SHP77 treated with DMSO at 0.1 percent for 48 hours (cell line): ENCODE measurements at regions not wholly inside any gene's neighbourhood (a gene's known extent, or its start where the extent isn't known, plus 50 kb on each side); places are given as distances from the start of the nearest gene placed in this dataset.
"Not testable (repeated sequence)": the region's sequence is repeated elsewhere in the genome, so short reads cannot be mapped to it uniquely, and the experiment has no call there.

Experiments used
- DNase-seq: peaks from one replicate; lab custom pipeline; 2025; lab: John Stamatoyannopoulos, UW

DNA sequence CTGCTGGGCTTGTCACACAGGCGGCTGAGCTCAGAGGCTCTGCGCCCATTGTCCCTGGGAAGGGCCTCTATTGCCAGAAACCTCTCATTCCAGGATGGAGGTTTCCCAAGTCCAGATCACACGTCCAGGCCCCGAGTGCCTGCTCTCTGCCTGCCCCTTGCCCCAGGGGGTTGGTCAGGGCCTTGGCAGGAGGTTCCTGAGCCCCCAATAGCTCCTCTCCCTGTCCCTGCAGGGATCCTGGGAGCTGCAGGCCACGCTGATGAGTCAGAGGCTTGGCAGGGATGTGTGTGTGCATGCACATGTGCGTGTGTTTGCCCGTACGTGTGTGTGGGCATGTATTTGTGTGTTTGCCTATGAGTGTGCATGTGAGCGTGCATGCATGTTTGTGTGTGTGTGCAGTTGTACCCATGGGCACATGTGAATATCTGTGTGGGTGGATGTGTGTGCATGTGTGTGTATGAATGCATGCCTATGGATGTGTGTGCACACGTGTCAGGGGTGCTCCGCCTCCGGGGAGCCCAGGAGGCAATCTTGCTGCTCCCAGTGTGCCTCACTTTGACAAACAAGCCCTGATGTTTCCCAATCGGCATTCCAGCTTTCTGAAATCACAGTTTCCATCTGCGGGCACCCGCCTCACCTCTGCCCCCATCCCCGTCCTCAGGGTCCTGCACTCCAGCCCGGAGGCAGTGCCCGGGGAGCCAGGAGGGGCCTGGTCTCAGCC, 98.4 kb upstream of the GSE1 start:
- DNase-seq, result no peak

DNA sequence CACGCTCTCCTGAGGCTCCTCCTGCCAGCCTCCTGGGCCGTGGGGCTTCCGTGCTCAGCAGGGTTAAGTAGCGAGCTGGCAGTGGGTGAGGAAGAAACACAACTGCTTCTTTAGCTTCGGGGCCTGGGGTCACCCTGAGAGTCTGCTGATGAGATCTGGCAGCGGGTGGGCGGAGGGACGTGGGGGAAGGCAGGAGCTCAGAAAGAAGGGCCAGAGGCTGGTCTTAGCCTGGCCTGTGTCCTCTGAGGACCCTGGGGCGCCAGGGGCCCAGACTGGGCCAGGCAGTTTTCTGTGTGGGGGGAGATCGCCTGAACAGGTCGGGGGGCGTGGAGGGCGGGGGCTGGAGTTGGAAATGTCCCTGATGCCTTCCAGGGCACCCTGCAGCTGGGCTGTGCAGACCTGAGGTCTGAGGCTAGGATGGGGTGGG, 97.8 kb upstream of the GSE1 start:
- DNase-seq, result no peak

DNA sequence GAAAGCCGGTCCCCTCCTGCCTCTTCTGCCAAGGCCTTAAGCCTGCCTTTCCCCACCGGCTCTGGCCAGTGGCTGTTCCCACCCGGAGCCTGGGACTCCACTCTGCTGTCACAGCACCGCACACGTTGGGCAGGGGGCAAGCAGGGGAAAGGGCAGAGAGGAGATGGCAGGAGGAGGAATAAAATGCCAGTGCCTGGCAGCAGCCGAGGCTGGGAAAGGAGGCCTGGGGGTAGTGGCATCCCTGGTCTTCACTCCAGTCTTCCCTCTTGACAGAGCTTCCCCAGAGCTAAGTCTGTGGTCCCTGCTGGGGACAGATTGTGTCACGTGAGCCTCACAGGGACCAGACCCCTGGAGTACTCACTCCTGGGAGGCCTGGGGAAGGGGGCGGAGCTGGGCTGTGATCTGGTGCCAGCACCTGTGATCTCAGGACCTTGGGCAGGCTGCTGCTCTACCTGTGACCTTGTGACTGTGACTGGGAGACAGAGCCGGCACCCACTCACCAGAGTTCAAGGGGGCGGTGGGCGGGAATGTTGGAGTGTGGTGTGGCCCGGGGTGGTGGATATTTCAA, 97.2 kb upstream of the GSE1 start:
- DNase-seq, result no peak

DNA sequence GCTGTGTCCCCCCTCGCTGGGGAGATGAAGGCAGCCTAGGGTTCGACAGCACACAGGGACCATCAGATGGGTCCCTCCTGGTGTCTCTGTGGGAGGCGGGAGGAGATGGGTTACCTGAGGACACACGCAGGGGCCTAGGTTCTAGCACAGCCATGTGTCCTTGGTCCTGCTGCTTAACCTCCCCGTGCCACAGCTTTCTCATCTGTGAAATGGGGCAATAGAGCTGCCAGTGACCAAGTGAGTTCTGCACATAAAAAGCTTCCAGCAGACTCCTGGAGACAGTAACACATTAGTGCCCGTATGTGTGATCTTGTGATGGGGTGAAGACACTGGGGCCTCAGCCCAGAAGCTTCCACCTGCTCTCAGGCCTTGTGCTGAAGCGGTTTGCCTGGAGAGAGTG, 96.0 kb upstream of the GSE1 start:
- no peak for DNase-seq

DNA sequence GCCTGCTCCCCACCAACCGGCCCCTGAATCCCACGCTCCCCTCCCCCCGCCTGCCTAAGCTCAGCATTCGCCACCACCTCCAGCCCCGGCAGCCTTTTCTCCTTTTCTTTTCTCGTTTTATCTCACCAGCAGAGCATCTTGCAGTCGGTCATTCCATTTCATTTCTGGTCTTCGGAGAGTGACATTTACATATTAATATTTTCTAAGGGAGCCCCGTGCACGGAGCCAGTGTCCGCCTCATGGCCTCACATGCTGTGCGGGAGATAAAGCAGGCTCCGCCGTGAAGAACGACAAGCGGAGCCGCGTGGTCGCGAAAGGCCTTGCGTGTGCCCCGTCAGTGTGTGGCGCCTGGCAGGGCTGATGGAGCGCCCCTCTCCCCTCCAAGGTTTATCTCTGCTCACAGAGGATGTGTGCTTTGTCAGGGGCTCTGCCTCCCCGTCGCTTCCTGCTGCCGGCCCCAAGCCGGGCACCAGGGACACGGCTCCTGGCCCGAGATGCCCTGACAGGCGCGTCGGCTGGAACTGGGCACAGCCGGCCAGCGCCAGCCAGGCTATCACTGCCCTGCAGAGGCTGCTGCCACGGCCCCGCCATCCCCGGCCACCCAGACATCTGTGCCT, 95.5 kb upstream of the GSE1 start:
- DNase-seq, result no peak

DNA sequence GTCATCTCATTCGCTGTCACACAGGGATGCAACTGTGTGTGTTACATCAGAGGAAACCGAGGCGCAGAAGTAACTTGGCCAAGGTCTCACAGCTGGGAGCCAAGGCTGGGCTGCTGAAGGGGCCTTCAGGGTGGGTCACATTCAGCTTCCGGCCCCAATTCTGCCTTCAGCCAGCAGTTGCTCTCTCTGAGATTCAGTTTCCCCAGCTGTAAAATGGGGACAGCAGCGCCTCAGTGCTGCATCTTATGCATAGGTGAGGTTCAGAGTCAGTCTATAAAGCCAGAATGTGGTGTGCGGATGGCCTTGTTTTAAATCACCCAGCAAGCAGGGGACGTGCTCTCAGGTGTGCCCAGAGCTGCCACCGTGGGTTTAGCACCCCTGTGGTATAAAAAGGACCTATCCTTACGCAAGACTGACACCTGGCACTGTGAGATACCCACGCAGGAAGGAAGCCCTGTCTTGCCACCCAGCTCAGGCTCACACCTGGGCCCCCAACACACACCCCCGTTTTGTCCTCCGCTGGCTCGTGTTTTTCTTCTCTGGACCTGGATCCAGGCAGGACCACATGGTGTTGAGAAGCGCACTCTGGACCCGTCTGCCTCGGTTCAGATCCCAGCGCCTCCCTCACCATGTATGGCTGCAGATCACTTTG, 94.6 kb upstream of the GSE1 start:
- no peak for DNase-seq

DNA sequence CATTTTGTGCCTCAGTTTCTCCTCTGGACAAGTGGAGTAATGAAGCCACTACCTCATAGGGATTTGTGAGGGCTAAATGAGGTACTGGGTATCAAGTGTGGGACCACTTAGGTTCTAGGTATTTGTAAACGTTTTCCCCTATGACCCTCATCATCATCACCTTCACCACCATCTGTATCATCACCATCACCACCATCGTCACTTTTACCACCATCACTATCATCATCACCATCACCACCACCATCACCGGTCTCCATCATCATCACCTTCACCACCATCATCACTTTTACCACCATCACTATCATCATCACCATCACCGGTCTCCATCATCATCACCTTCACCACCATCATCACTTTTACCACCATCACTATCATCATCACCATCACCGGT, 94.1 kb upstream of the GSE1 start:
- not testable (repeated sequence) for DNase-seq

- no peak for DNase-seq
These were observed 93.4 kb upstream of the GSE1 start for GRCh38 chr16:85519540-85520231.

DNA sequence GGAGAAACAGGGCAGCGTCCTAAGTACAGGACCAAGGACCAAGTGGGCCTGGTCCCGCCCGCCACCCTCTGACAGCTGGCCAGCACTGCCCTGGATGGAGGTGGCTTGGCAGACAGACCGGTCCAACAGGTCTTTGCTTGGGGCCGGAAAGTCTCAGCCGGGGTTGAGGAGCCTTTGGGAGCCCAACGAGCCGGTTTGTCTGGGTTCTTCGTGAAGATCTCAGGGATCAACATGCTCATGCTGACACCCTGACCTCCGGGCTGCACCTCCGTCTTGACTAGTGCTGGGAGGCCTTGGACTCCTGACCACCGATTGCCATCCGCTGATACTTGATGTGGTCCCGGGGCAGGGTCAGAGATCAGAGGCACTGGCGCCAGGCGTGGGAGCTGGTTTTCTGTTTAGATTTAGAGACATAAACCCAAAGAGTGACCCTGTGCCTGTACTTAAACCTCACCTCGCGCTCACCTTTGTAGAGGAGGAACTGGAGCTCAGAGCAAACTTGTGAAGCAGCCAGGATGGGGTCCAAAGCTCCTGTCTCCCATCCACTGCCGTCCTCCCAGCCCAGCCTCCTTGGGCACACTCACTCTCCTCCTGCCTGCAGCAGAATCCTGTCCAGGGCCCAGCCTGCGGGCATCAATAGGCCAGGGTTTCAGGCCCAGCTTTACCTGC, 92.1 kb upstream of the GSE1 start:
- no peak for DNase-seq

DNA sequence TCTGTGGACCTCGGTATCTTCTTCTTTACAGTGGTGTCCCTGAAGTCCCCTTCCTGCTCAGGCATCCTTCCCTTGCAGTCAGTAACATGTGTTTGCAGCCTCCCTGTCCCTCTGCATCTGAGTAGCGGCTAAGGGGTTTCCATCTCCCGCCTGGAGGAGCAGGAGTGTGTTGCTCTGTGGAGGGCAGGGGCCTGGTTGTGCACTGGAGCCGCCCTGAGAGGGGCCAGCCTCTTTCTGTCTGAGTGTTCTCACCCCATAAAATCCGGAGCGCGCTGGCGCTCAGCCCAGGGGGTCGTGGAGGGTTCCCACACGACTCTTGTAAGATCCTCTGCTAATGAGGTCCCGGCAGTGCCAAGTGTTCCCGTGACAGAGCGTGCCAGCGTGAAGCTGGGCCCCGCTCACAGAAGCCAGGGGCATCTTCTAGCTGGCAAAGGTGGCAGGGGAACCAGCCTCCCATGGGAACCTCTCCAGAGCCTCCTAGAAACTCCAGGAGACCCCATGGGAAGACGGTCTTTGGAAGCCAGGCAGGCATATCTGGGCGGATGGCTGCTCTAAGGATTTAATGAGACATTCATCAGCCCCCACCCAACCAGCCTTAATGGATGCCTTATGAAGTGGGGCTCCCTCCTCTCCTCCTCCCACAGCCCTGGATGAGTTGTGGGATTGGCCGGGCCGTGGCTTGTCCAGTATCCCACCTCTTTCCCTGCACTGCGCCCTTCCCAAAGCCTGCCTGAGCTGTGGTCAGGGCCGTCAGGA, 91.4 kb upstream of the GSE1 start:
- no peak for DNase-seq

DNA sequence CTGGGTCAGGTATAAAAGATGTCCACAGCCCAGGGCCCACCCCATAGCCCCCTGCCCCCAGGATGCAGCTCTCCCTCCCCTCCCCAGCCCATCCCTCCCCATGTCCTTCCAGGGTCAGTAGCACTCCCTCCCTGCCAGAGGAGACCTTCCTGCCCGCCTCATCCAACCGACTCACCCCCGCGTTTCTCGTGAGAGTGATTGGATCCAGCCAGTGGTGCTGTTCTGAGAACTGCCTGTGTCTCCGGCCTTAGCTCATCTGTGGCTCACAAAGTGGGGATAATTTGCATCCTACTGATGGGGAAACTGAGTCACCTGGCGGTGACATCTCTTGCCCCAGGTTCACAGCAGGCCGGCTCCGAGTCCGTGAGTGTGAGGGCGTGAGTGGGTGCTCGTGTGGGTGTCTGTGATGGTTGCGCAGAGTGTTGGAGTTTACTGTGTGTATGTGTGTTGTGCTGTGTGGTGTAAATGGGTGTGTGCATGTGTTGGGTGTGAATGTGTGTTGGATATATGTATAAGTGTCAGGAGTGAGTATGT, 90.7 kb upstream of the GSE1 start:
- no peak for DNase-seq

- no peak for DNase-seq
These were observed 90.1 kb upstream of the GSE1 start for GRCh38 chr16:85522842-85523601.

GRCh38 chr16:85523602-85524364, 89.3 kb upstream of the GSE1 start:
- peak; percentile 18 for DNase-seq

DNA sequence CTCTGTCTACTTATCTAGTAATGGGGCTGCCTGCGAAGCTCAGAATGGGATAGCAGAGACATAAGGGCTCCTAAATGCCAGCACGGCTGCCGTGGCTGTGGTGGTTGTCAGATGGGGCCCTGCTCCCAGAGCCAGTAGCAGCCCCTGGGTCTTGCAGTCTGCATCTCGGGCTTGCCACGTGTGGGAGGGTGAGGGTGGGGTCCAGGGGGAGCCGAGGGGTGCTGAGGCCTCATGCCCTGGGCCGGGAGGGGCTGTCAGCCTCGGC, 88.8 kb upstream of the GSE1 start:
- DNase-seq, result no peak

DNA sequence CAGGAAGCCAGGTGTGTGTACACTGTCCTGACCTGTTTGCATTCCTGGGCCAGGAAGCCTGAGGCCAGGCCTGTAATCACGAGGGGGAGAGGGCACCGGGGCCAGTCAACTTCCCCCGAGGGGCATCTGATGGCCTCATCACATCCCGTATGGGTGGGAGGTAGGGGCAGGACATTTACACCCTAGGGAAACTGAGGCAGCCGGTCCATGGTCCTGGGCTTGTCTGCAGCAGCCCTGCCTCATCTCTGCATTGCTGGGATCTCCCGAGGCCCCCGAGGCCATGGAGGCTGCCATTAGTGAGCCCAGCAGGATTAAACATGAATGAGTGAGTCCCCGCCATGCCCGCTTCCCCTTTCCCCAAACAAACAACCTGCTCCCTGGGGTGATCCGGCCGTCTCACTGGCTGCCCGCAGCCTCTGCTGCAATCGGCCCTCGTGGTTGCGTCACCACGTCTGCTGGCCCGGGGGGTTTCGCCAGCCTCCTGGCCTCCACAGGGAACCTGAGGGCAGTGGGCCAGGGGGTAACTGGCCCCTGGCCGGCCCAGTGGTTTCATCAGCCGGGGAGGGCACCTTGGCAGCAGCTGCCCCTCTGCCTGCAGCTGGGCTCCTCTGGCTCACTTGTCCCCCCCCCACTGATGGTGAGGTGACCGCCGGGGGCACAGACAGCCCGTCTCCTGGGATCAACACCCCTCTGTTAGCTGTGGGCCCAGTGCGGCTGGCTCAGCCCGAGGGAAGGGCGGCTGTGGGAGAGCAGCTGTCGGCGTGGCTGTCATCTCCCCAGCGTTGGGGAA, 88.3 kb upstream of the GSE1 start:
- DNase-seq, result no peak

DNA sequence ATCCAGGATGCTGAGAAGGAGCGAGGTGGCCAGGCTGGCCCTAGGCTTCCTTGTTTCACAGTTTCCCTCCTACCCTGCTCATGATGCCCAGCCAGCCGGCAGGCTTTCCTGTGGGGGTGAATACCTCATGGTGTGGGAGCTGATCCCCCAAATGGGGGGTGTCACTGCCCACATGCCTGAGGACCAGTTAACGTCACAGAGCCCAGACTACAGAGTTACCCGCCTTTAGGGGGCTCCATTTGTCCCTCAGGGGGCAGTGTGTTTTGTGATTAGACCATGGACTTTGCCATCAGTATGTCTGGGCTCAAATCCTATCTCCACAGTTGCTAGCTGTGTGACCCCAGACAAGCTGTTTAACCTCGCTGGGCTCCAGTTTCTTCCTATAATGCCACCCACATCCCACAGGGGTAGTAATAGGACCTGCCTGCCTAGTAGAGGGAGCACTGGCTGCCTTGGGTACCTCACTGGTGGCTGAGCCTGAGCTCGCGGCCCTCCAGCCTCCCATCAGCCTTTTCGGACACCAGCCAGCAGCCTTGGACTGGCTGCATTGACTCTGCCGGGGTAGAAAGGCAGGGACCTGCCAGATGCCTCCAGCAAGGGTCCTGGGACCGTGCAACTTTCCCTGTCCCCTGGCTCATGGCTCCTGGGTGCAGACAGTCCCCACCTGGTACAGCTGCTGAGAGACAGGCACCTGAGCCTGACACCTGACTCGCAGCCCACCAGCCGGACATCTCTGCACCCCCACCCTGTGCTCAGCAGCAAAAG, 87.5 kb upstream of the GSE1 start:
- DNase-seq, result no peak

DNA sequence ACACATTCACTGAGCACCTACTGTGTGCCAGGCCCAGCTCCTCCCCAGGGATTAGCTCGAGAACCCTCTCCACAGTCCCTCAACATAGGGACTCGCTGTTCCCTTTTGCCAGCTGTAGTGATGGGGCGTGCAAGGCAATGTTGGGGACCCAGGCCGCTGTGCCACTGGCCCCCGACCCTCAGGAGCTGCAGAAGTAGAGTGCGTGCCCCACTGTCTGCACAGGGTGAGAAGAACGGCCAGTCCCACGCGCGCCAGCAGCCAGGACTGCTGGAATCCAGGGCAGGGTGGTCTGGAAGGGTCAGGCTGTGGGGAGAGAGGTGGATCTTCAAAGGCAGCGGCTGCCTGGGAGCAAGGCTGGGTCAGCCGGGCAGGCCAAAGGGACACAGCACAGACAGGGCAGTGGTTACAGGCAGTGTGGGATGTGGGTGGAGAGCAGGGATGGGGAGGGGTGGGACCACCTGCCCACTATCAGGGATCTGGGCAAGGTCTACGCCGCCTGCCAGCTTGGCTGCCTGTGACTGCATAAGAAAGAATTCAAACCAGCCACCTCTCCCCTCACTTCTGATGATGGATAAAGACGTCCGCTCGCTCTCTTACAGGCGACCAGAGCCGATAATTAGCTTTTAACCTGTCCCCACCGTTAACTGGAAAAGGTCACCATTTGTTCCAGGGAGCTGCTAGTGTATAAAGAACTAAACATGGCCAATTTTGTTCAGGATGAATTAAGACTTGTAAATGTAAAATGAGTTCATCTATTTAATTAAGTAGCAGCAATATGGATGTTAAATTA, 86.7 kb upstream of the GSE1 start:
- no peak for DNase-seq
